Colonic mucosa (tissue), 4 donors: ENCODE measurements at regions not wholly inside any gene's neighbourhood (a gene's known extent, or its start where the extent isn't known, plus 50 kb on each side); places are given as distances from the start of the nearest gene placed in this dataset.

ENCODE experiments used
- DNase-seq: peaks from one replicate; pipeline ENCODE4 v3.0.0-alpha.2; 2020
- H3K27ac ChIP-seq: fragments of 200-600 bp; one replicate; pipeline ENCODE4 v1.8.0; 2021
- H3K27me3 ChIP-seq: fragments of 200-600 bp; one replicate; pipeline ENCODE4 v1.8.0; 2021
- H3K36me3 ChIP-seq: fragments of 200-600 bp; one replicate; pipeline ENCODE4 v1.8.0; 2021
- H3K4me1 ChIP-seq: fragments of 200-600 bp; one replicate; pipeline ENCODE4 v1.8.0; 2021; ENCODE audit warnings: mild to moderate bottlenecking
- H3K4me3 ChIP-seq: fragments of 200-600 bp; one replicate; pipeline ENCODE4 v1.8.0; 2021
- H3K9ac ChIP-seq, 2 donors: one replicate each; pipeline ENCODE4 v1.7.0; 2013; ENCODE audit warnings: control low read depth in 2 of 2, low read depth in 2 of 2, low read length in 2 of 2
- H3K9me3 ChIP-seq: fragments of 200-600 bp; one replicate; pipeline ENCODE4 v1.8.0; 2021
- CTCF ChIP-seq: fragments of 200-600 bp; IDR thresholded peaks from one replicate; pipeline ENCODE4 v1.8.0; 2022; ENCODE audit warnings: antibody characterized with exemption, mild to moderate bottlenecking
- intact Hi-C: fragments of 100-400 bp; cut with DNase I; formaldehyde crosslinking; loops from one replicate; pipeline ENCODE4 v1.14.1; 2022
- donor health status: healthy.
- donor health status: DM: no; HTN: no; CAD: no.
- donor health status: DM: no; HTN: no; CAD: no.

DNA sequence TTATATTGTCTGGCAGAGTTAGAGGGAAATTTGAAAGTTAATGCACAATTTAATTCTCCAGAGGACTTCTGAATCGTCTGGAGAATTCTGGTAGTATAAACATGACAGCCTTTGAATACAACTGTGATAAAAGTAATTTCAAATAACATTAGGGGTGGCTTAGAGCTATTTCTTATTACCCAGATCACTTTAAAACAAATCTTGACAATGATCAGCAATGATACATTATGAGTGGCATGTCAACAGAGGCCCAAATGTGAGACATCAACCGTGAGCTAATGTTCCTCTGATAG, 259.1 kb downstream of the HACE1 start:
- Histone ChIP-seq H3K27me3 (no peaks in the 10 kb centered on the region), H3K27ac (no peak overlapping the region), H3K9ac (no peak overlapping the region), H3K4me1 (no peaks in the 10 kb centered on the region), H3K36me3 (no peaks in the 10 kb centered on the region), H3K4me3 (no peak overlapping the region), H3K9me3 (no peaks in the 10 kb centered on the region)
- DNase-seq: no peak
- intact Hi-C loops: no loop called here
- TF ChIP-seq CTCF: no peak

- no peak overlapping the region for H3K27ac ChIP-seq
- no peaks in the 10 kb centered on the region for H3K36me3 ChIP-seq
- H3K9me3 ChIP-seq: no peaks in the 10 kb centered on the region
- no peak for TF ChIP-seq CTCF
- H3K4me3 ChIP-seq: no peak overlapping the region
- H3K4me1 ChIP-seq: no peaks in the 10 kb centered on the region
- H3K27me3 ChIP-seq: no peaks in the 10 kb centered on the region
- no peak overlapping the region for H3K9ac ChIP-seq
- DNase-seq: no peak
- intact Hi-C loops: no loop called here
These were observed 259.7 kb downstream of the HACE1 start for GRCh38 chr6:104599821-104600638.

DNA sequence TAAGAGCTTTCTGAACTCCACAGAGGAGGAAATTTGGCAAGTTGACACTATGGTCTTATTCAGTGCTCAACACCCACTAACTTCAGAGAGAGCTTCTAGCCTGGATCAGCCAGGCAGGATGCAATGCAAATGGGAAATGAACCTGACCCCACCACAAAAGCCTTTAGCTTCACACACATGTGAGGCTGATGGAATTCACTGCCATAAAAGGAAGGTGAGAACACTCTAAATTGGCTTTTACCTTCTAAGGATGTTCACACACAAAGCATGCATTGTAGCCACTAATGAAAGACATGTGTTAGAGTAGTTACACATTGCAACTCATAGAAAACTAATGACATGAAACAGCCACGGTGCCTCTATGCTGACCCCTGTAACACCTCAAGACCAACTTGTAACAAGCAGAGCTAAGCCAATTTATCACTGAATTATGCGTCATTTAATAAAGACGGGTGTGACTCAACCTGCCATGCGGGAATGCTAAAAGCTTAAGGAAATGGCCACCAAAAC, 262.1 kb downstream of the HACE1 start:
- Histone ChIP-seq H3K36me3 (no peaks in the 10 kb centered on the region), H3K27ac (no peak overlapping the region), H3K9me3 (no peaks in the 10 kb centered on the region), H3K4me1 (no peaks in the 10 kb centered on the region), H3K4me3 (no peak overlapping the region), H3K9ac (no peak overlapping the region), H3K27me3 (no peaks in the 10 kb centered on the region)
- no peak for TF ChIP-seq CTCF
- intact Hi-C loops: no loop called here
- no peak for DNase-seq

DNA sequence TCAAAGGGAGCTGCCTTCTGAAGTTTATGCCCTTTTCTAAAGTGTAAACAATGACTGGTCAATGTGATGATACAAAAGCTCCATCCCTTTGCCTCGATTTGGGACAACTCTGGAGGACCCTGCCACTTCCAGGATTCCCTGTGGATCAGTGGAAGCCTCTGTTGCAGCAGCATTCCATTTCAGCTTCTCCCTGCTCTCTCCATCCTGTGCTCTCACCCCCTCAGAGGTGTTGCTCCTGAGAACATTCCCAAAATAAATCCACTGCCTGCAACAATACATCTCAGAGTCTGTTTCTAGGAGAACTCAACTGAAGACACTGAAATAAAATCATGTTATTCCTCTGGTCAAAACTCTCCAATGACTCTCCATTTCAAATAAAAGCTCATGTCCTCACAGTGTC, 263.6 kb downstream of the HACE1 start:
- H3K4me1 ChIP-seq: no peaks in the 10 kb centered on the region
- no peak overlapping the region for H3K27ac ChIP-seq
- intact Hi-C loops: no loop called here
- no peak overlapping the region for H3K4me3 ChIP-seq
- no peaks in the 10 kb centered on the region for H3K27me3 ChIP-seq
- H3K9me3 ChIP-seq: no peaks in the 10 kb centered on the region
- no peaks in the 10 kb centered on the region for H3K36me3 ChIP-seq
- TF ChIP-seq CTCF: no peak
- no peak overlapping the region for H3K9ac ChIP-seq
- DNase-seq: no peak

DNA sequence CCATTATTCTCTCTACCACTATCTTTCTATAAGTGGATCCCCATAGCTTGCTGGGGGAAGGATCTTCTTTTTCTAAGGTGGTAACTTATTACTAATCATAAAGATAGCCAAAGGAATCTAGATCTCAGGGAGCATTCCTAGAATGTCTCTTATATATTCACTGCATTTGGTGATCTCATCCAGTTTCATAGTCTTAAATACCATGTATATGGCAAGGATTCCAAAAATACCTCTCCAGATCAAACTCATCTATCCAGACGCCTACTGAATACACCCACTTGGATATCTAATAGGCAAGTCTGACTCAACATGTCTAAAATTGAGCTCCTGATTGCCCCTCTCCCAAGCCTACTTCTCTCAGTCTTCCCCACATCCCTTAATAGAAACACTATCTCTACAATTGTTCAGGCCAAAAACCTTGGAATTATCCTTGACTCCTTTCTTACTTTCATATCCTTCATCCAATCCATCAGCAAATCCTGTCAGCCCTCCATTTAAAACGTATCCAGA, 264.4 kb downstream of the HACE1 start:
- TF ChIP-seq CTCF: no peak

More for the DNA sequence above, 264.4 kb downstream of the HACE1 start:
- H3K9ac ChIP-seq: no peak overlapping the region
- H3K9me3 ChIP-seq: no peaks in the 10 kb centered on the region
- H3K36me3 ChIP-seq: no peaks in the 10 kb centered on the region
- H3K4me1 ChIP-seq: no peaks in the 10 kb centered on the region
- H3K27ac ChIP-seq: no peak overlapping the region
- no peak overlapping the region for H3K4me3 ChIP-seq
- intact Hi-C loops: no loop called here
- no peaks in the 10 kb centered on the region for H3K27me3 ChIP-seq
- no peak for DNase-seq
